AG09309 (cell line): ENCODE measurements at regions not wholly inside any gene's neighbourhood (a gene's known extent, or its start where the extent isn't known, plus 50 kb on each side); places are given as distances from the start of the nearest gene placed in this dataset.

ENCODE experiments used
- DNase-seq: peaks from one replicate; pipeline ENCODE4 v3.0.0-alpha.2; 2010; ENCODE audit warnings: low read depth
- H3K4me3 ChIP-seq: 2 replicates; pipeline ENCODE4 v1.5.1; 2011; ENCODE audit warnings: mild to moderate bottlenecking, low read depth, low read length, moderate library complexity; ENCODE audit not compliant: control insufficient read depth
- CTCF ChIP-seq: IDR thresholded peaks from 2 replicates; pipeline ENCODE4 v1.5.1; 2011; ENCODE audit warnings: mild to moderate bottlenecking, low read depth, low read length, inconsistent platforms; ENCODE audit not compliant: insufficient read depth, control insufficient read depth; ENCODE audit errors: missing control alignments

GRCh38 chr6:45808042-45808645, 207.5 kb downstream of the CLIC5 start:
- H3K4me3 ChIP-seq, result no peak overlapping the region
- TF ChIP-seq CTCF, result no peak
- no peak for DNase-seq

GRCh38 chr6:45807311-45808041, 208.2 kb downstream of the CLIC5 start:
- H3K4me3 ChIP-seq, result no peak overlapping the region
- no peak for TF ChIP-seq CTCF
- DNase-seq, result no peak

GRCh38 chr6:45806172-45806571, 209.5 kb downstream of the CLIC5 start:
- no peak overlapping the region for H3K4me3 ChIP-seq
- TF ChIP-seq CTCF, result no peak
- no peak for DNase-seq

- TF ChIP-seq CTCF, result no peak
- DNase-seq, result no peak
- no peak overlapping the region for H3K4me3 ChIP-seq
Measured at GRCh38 chr6:45803071-45803470, 212.6 kb downstream of the CLIC5 start.

- H3K4me3 ChIP-seq, result no peak overlapping the region
- TF ChIP-seq CTCF, result no peak
- no peak for DNase-seq
Measured at GRCh38 chr6:45801471-45802289, 214.0 kb downstream of the CLIC5 start.

- H3K4me3 ChIP-seq, result no peak overlapping the region
- DNase-seq, result no peak
- no peak for TF ChIP-seq CTCF
Measured at GRCh38 chr6:45800911-45801310, 214.7 kb downstream of the CLIC5 start.
